HG02759 (cell line): ENCODE measurements at regions not wholly inside any gene's neighbourhood (a gene's known extent, or its start where the extent isn't known, plus 50 kb on each side); places are given as distances from the start of the nearest gene placed in this dataset.

ENCODE experiments used
- ATAC-seq: cut with Tn5 transposase; IDR thresholded peaks from one replicate; pipeline ENCODE4 v1.9.1; 2021; ENCODE audit warnings: mild to moderate bottlenecking, moderate library complexity; ENCODE audit not compliant: unreplicated experiment

GRCh38 chr7:96415293-96415940 lies 93.5 kb upstream of the SLC25A13 start:
- ATAC-seq: no peak

- peak; percentile 59 for ATAC-seq
Measured at GRCh38 chr7:96414931-96415292, 93.0 kb upstream of the SLC25A13 start.

- no peak for ATAC-seq
Measured at GRCh38 chr7:96410126-96410839, 88.4 kb upstream of the SLC25A13 start.

GRCh38 chr7:96408881-96409280 lies 87.0 kb upstream of the SLC25A13 start:
- ATAC-seq: no peak

- ATAC-seq: no peak
Measured at GRCh38 chr7:96407427-96407826, 85.5 kb upstream of the SLC25A13 start.

- no peak for ATAC-seq
Measured at GRCh38 chr7:96402913-96403312, 81.0 kb upstream of the SLC25A13 start.

GRCh38 chr7:96401200-96401599 lies 79.3 kb upstream of the SLC25A13 start:
- ATAC-seq: no peak

GRCh38 chr7:96400518-96400917 lies 78.6 kb upstream of the SLC25A13 start:
- ATAC-seq: no peak

GRCh38 chr7:96400001-96400400 lies 78.1 kb upstream of the SLC25A13 start:
- no peak for ATAC-seq

- ATAC-seq: no peak
Measured at GRCh38 chr7:96397936-96398598, 76.2 kb upstream of the SLC25A13 start.

GRCh38 chr7:96388620-96389383 lies 66.9 kb upstream of the SLC25A13 start:
- ATAC-seq: no peak

- ATAC-seq: no peak
Measured at GRCh38 chr7:96388166-96388565, 66.3 kb upstream of the SLC25A13 start.

- ATAC-seq: no peak
Measured at GRCh38 chr7:96380111-96380512, 58.2 kb upstream of the SLC25A13 start.

GRCh38 chr7:96377399-96377798 lies 55.5 kb upstream of the SLC25A13 start:
- no peak for ATAC-seq
